ENCODE measurements at regions not wholly inside any gene's neighbourhood (a gene's known extent, or its start where the extent isn't known, plus 50 kb on each side); places are given as distances from the start of the nearest gene placed in this dataset.
"Not testable (repeated sequence)": the region's sequence is repeated elsewhere in the genome, so short reads cannot be mapped to it uniquely, and the experiment has no call there.

- DNase-seq, result no peak
These were observed 264.9 kb downstream of the ZWINT start for GRCh38 chr10:56096226-56096517.

DNA sequence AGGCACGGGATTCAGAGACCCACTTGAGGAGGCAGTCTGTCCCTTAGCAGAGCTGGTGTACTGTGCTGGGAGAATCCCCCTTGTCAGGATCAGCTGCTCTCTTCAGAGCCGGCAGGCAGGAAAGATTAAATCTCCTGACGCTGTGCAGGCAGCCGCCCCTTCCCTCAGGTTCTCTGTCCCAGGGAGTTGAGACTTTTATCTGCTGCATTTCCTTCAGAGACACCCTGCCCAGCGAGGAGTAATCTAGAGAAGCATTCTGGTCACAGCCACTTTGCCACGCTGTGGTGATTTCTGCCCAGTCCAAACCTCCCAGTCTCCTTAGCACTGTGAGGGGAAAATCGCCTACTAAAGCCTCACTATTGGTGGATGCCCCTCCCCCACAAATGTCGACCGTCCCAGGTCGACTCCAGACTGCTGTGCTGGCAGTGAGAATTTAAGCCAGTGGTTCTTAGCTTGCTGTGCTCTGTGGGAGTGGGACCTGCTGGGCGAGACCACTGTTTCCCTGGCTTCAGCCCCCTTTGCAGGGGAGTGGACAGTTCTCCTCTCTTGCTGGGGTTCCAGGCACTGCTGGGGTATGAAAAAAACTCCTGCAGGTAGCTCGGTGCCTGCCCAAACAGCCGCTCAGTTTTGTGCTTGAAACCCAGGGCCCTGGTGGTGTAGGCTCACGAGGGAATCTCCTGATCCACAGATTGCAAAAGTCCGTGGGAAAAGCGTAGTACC, 265.4 kb downstream of the ZWINT start:
- DNase-seq, result no peak

GRCh38 chr10:56093645-56094044, 267.4 kb downstream of the ZWINT start:
- not testable (repeated sequence) for DNase-seq

DNA sequence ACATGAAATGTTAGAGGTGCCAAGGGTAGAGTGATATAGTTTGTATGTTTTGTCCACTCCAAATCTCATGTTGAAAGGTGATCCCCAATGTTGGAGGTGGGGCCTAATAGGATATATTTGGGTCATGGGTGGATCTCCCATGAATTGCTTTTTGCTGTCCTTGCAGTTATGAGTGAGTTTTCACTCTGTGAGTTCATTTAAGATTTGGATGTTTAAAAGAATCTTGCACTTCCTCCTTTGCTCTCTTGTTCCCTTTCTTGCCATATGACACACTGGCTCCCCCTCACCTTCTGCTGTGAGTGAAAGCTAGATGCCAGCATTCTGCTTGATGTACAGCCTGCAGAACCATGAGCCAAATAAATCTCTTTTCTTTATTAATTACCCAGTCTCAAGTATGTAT, 269.2 kb downstream of the ZWINT start:
- no peak for DNase-seq

GRCh38 chr10:56090914-56091540, 270.0 kb downstream of the ZWINT start:
- no peak for DNase-seq

- no peak for DNase-seq
These were observed 275.5 kb downstream of the ZWINT start for GRCh38 chr10:56085406-56086122.

DNA sequence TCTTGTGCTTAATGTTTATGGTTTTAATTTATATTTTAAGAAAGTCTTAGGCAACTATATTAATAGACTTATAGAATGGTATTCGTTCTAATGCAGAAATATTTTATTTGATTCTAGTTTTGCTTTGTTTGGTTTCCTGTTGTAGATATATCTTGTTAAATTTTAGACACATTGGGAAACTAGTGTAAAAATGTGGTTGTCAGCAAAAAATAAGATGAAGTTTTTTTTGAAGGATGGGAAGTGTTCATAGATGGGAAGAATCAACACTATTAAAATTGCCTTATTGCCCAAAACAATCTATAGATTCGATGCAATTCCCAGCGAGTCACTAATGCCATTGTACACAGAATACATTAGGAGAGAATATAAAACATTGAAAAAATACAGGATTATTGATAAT, 278.9 kb downstream of the ZWINT start:
- DNase-seq, result no peak

- no peak for DNase-seq
These were observed 292.4 kb downstream of the ZWINT start for GRCh38 chr10:56068473-56069263.

GRCh38 chr10:56068040-56068439, 293.0 kb downstream of the ZWINT start:
- no peak for DNase-seq

- DNase-seq, result no peak
These were observed 297.4 kb downstream of the ZWINT start for GRCh38 chr10:56063642-56064041.

DNA sequence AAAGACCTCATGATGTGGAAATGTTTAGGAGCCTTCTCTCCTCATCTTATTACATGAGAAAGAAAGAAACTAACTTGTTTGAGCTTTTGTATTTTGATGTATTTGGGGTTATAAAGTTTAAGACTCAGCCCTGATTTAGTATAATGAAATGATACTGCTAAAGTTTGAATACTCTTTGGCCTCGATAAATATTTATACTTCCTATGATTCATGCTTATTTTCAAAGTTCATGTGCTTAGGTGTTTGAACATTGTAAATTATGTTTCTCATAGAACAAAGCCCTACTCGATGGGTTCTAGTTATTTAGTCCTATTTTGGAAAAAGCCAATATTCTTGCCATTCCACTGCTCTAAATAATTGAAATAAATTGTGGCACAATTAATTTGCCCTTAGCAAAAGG, 303.2 kb downstream of the ZWINT start:
- DNase-seq, result no peak

DNA sequence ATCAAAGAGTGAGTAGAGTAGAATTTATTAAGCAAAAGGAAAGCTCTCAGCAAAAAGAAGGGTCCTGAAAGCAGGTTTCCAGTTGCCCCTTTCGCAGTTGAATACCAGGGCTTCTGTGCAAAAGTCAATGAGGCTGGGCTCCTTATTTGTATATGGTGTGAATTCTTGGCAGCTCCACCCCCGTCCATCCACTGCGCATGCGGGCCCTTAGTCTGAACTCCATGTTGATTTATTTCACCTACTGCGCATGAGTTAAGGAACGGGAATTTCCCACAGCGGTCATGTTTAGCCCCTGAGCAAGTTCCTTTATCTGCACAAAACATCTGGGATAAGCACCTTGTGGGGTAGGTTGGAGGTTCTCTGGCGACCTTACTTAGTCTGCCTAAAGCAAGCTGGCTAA, 325.6 kb downstream of the ZWINT start:
- no peak for DNase-seq

GRCh38 chr10:56028298-56029132, 332.5 kb downstream of the ZWINT start:
- no peak for DNase-seq

- DNase-seq, result no peak
These were observed 349.0 kb downstream of the ZWINT start for GRCh38 chr10:56012101-56012500.

DNA sequence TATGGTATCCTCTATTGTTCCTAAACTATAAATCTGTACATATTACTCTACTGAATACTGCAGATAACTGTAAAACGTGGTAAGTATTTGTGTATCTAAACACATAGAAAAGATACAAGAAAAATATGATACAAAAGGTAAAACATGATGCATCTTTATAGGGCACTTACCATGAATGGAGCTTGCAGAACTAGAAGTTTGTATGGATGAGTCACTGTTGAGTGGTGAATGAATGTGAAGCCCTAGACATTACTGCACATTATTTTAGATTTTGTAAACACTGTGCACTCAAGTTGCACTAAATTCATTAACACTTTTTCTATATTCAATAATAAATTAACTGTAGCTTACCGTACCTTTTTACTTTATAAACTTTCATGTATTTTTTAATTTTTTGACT, 357.5 kb downstream of the ZWINT start:
- no peak for DNase-seq

GRCh38 chr10:55989188-55989587, 371.9 kb downstream of the ZWINT start:
- no peak for DNase-seq

GRCh38 chr10:55979203-55979602, 381.9 kb downstream of the ZWINT start:
- no peak for DNase-seq

DNA sequence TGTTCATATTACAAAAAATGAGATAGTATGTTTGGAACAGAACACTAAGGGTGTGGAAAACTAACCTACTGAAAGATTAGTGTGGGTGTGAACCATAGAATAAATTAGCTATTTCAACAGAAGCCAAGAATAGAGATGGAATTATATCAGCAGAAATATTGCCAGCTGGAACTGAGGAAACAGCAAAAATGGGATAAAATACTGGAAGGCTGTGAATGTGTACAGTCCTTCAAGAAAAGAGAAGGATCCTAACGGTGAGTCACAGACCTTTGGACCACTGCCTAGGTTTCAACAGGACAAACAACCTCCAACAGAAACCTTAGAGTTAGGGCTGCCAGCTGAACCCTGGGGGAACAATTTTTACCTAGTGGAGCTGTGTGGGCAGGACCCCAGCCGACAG, 395.0 kb downstream of the ZWINT start:
- no peak for DNase-seq

DNA sequence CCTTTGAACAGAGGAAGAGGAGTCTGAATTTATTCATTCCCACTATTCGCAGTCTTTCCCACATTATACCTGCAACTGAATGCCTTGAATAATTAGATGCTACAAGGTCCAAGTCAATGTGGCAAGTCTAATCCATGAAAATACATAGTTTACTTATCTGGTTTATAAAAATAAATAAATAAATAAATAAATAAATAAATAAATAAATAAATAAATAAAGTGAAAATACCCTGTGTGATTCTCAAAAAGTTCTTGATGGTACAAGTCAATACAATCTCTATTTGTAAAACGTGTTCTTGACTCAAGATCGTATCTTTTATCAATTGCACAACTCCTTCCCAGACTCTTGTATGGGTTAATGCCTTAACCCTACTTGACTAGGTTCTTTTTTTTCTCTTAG, 417.7 kb downstream of the ZWINT start:
- no peak for DNase-seq

DNA sequence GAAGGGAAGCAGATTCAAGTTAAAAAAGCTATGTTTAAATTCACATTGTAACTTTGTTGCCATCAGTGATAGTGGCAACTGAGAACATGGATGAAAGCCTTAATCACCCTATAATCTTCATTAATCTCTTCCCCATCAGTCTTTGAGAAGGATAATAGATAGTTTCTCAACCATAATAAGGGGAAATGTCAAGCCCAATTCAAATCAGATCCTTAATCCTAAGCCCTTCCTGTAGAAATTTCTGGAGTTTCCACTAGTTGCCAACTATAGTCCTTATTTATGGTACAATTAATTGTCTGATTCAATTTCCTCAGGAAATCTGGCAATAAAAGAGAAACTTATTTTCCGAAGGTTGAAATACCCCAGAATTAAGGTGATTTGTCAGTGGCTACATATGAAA, 431.8 kb downstream of the ZWINT start:
- DNase-seq, result no peak

DNA sequence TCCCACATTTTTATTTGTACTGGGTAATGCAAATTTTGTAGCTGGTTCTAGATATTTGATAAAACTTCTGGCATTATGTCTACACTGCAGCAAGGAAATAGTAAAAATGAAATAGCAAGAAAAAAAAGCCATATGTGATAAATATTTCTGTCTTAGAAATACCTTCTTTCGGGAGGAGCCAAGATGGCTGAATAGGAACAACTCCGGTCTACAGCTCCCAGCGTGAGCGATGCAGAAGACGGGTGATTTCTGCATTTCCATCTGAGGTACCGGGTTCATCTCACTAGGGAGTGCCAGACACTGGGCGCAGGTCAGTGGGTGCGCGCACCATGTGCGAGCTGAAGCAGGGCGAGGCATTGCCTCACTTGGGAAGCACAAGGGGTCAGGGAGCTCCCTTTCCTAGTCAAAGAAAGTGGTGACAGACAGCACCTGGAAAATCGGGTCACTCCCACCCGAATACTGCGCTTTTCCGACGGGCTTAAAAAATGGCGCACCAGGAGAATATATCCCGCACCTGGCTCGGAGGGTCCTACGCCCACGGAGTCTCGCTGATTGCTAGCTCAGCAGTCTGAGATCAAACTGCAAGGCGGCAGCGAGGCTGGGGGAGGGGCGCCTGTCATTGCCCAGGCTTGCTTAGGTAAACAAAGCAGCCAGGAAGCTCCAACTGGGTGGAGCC, 461.4 kb downstream of the ZWINT start:
- not testable (repeated sequence) for DNase-seq

GRCh38 chr10:55897490-55897921, 463.6 kb downstream of the ZWINT start:
- no peak for DNase-seq
